ENCODE measurements at regions not wholly inside any gene's neighbourhood (a gene's known extent, or its start where the extent isn't known, plus 50 kb on each side); places are given as distances from the start of the nearest gene placed in this dataset.

GRCh38 chr13:70311191-70311590, 202.9 kb upstream of the KLHL1 start:
- TF ChIP-seq ZSCAN20 (CRISPR knock-in tag; IDR thresholded peaks at IDR 0.05) (no peak), NPAS2 (CRISPR knock-in tag; IDR thresholded peaks at IDR 0.05; ENCODE audit: borderline replicate concordance) (no peak), ZFP36 (IDR thresholded peaks at IDR 0.05; ENCODE audit: borderline replicate concordance, partially characterized antibody) (no peak), RNF2 (IDR thresholded peaks at IDR 0.05; ENCODE audit: borderline replicate concordance, low read depth) (no peak), BCL3 (IDR thresholded peaks at IDR 0.05) (no peak), BHLHE40 (IDR thresholded peaks at IDR 0.05; ENCODE audit: low read depth, low read length) (no peak), REST (IDR thresholded peaks at IDR 0.05) (no peak), CBX2 (IDR thresholded peaks at IDR 0.05; ENCODE audit: borderline replicate concordance, low read depth) (no peak)
- TF ChIP-seq, protein P1, sequence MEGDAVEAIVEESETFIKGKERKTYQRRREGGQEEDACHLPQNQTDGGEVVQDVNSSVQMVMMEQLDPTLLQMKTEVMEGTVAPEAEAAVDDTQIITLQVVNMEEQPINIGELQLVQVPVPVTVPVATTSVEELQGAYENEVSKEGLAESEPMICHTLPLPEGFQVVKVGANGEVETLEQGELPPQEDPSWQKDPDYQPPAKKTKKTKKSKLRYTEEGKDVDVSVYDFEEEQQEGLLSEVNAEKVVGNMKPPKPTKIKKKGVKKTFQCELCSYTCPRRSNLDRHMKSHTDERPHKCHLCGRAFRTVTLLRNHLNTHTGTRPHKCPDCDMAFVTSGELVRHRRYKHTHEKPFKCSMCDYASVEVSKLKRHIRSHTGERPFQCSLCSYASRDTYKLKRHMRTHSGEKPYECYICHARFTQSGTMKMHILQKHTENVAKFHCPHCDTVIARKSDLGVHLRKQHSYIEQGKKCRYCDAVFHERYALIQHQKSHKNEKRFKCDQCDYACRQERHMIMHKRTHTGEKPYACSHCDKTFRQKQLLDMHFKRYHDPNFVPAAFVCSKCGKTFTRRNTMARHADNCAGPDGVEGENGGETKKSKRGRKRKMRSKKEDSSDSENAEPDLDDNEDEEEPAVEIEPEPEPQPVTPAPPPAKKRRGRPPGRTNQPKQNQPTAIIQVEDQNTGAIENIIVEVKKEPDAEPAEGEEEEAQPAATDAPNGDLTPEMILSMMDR (IDR thresholded peaks at IDR 0.05): no peak
- no peaks in the 10 kb centered on the region for H3K9me3 ChIP-seq
- FAIRE-seq (no peak), ATAC-seq (no peak), DNase-seq (ENCODE audit: low read depth in 1 of 2, low spot score in 1 of 2) (no peak)
- no peak overlapping the region for H3K4me3 ChIP-seq
- H3K4me1 ChIP-seq: no peaks in the 10 kb centered on the region
- POLR2A ChIA-PET: no interaction called here
- no peak overlapping the region for H3K27ac ChIP-seq
- CTCF ChIA-PET: no interaction called here
- WGBS (ENCODE audit: missing lambda C conversion rate): 56% methylated on average over 2 of the region's 2 CpGs
- H3K4me2 ChIP-seq: no peak overlapping the region

DNA sequence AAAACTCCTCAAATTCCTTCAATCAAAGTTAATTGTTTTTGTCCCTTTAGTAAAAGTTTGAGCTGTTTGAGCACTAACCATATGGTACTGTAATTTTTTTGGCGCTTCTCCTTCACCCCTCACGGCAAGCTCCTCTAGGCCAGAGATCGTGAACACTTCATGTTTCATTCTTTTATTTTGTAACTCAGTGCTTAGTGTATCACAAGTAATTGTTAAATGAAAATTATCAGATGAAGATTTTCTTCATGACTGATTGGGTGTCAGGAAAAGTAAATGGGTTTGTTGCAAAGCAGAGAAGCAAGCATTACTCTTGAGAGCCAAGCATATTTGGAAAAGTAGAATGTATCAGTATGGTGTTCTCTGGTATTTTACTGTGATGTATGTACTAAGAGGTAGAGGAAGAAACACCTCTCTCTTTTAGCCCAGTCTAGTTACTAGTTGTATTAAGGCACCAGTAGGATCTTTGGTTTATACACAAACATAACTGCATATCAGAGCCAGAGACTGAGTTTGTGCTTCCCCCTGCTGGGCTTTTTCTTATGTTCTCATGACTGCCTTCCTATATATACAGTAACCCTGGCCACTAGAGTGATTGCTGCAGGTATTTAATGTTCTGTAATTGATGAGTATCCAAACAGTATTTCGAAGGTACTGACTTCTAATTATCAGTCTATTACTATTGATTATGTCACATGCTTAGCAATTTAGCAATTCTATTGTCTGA, 202.3 kb upstream of the KLHL1 start:
- peak in 1 of 2 experiments; percentile 65; a peak in 2 of 6 replicates for ATAC-seq
- Histone ChIP-seq H3K4me2 (no peak overlapping the region), H3K9me3 (no peaks in the 10 kb centered on the region), H3K27ac (no peak overlapping the region), H3K4me3 (no peak overlapping the region), H3K4me1 (no peaks in the 10 kb centered on the region)
- peak in 1 of 2 experiments; percentile 23 for DNase-seq (ENCODE audit: low read depth in 1 of 2, low spot score in 1 of 2)
- ChIA-PET CTCF (no interaction called here), POLR2A (no interaction called here)
- no peak for FAIRE-seq
- no peak for TF ChIP-seq NR3C1 (IDR thresholded peaks at IDR 0.05)
- TF ChIP-seq KDM5A (IDR thresholded peaks at IDR 0.05): no peak
- TF ChIP-seq, protein P1 (IDR thresholded peaks at IDR 0.05): 0 out of 3 replicates have a peak, but pooled peaks have one; percentile 8
- TF ChIP-seq RARB (CRISPR knock-in tag; IDR thresholded peaks at IDR 0.05): no peak
- TF ChIP-seq RAD21 (conservative IDR thresholded peaks at IDR 0.05 in 1 of 2, IDR thresholded peaks at IDR 0.05 in 1 of 2): peak in 1 of 2 experiments; percentile 8; a peak in 1 of 5 replicates
- TF ChIP-seq, protein P2, sequence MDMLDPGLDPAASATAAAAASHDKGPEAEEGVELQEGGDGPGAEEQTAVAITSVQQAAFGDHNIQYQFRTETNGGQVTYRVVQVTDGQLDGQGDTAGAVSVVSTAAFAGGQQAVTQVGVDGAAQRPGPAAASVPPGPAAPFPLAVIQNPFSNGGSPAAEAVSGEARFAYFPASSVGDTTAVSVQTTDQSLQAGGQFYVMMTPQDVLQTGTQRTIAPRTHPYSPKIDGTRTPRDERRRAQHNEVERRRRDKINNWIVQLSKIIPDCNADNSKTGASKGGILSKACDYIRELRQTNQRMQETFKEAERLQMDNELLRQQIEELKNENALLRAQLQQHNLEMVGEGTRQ (IDR thresholded peaks at IDR 0.05): no peak
- TF ChIP-seq, protein P3, sequence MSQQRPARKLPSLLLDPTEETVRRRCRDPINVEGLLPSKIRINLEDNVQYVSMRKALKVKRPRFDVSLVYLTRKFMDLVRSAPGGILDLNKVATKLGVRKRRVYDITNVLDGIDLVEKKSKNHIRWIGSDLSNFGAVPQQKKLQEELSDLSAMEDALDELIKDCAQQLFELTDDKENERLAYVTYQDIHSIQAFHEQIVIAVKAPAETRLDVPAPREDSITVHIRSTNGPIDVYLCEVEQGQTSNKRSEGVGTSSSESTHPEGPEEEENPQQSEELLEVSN (IDR thresholded peaks at IDR 0.05; ENCODE audit: borderline replicate concordance, low read depth): no peak
- WGBS (ENCODE audit: missing lambda C conversion rate): 18% methylated on average over 4 of the region's 4 CpGs
